HCT116 (cell line): ENCODE measurements at regions not wholly inside any gene's neighbourhood (a gene's known extent, or its start where the extent isn't known, plus 50 kb on each side); places are given as distances from the start of the nearest gene placed in this dataset.

Experiments
- ATAC-seq: fragments of 200-7000 bp; cut with Tn5 transposase; 2 replicates; pipeline ENCODE4 v1.9.1; 2020; ENCODE audit warnings: mild to moderate bottlenecking, moderate library complexity
- BruUV-seq: library from RNA; stranded (reverse); fragments of 400-500 nt; replicated peaks from 2 replicates; lab custom pipeline; 2021; lab: Mats Ljungman, UMichigan
- CTCF ChIA-PET: fragments of 300-600 bp; sonication (Branson Sonifier 250); formaldehyde crosslinking; loops from one replicate; lab custom pipeline; 2021; ENCODE audit warnings: antibody characterized with exemption; lab: Charles Lee
- POLR2A ChIA-PET: fragments of 300-600, 350-600 bp; sonication (Branson Sonifier 250); formaldehyde crosslinking; loops from one replicate; lab custom pipeline; 2021; ENCODE audit warnings: antibody characterized with exemption; lab: Charles Lee
- RAD21 ChIA-PET, 2 experiments: fragments of 300-600 bp; sonication (Branson Sonifier 250); formaldehyde crosslinking; loops; one replicate each; lab custom pipeline; 2023; ENCODE audit warnings: low total read pairs in 2 of 2; ENCODE audit not compliant: uncharacterized antibody in 2 of 2, unreplicated experiment in 2 of 2, low non-redundant PET in 1 of 2; lab: Charles Lee
- DNase-seq: peaks from one replicate; pipeline ENCODE4 v3.0.0-alpha.2; 2010; ENCODE audit warnings: low read depth, low spot score
- H2AFZ ChIP-seq: fragments of 200-600 bp; shearing (Covaris generic), sonication (generic); 2 replicates; pipeline ENCODE4 v1.6.1; 2017; ENCODE audit warnings: low read depth, mixed run types, mixed read lengths, antibody characterized with exemption, low read length; ENCODE audit not compliant: poor library complexity, severe bottlenecking
- H3K27ac ChIP-seq: 2 replicates; pipeline ENCODE4 v1.5.1; 2012; ENCODE audit warnings: low read depth, low read length
- H3K27me3 ChIP-seq: fragments of 200-600 bp; sonication (generic); 2 replicates; pipeline ENCODE4 v1.6.1; 2016; ENCODE audit warnings: mixed run types, low read length, mixed read lengths; ENCODE audit not compliant: insufficient read depth
- H3K36me3 ChIP-seq, 2 experiments: fragments of 200-500 bp in 1 of 2; fragments of 200-600 bp in 1 of 2; sonication (Bioruptor generic) in 1 of 2; sonication (generic) in 1 of 2; 2 replicates each; pipeline versions ENCODE4 v1.5.1 to v1.6.1; 2014 to 2016; ENCODE audit warnings: low read length in 2 of 2, inconsistent platforms in 1 of 2, mixed read lengths in 1 of 2, mixed run types in 1 of 2; ENCODE audit not compliant: insufficient read depth in 2 of 2, control insufficient read depth in 1 of 2
- H3K4me1 ChIP-seq, 2 experiments: fragments of 200-600 bp in 1 of 2; sonication (generic) in 1 of 2; 2 replicates each; pipeline versions ENCODE4 v1.5.1 to v1.6.1; 2012 to 2017; ENCODE audit warnings: low read length in 2 of 2, inconsistent platforms in 1 of 2, mild to moderate bottlenecking in 1 of 2, mixed read lengths in 1 of 2, mixed run types in 1 of 2, moderate library complexity in 1 of 2; ENCODE audit not compliant: insufficient read depth in 2 of 2, control insufficient read depth in 1 of 2
- H3K4me2 ChIP-seq: fragments of 200-600 bp; sonication (generic); 2 replicates; pipeline ENCODE4 v1.6.1; 2017; ENCODE audit warnings: mixed run types, low read length, mixed read lengths
- H3K4me3 ChIP-seq, 2 experiments: fragments of 200-600 bp in 1 of 2; sonication (generic) in 1 of 2; replicated peaks in 1 of 2; 2 replicates each; pipeline ENCODE4 v1.5.1; 2011 to 2016; ENCODE audit warnings: low read length in 2 of 2, control low read depth in 1 of 2, low read depth in 1 of 2, mild to moderate bottlenecking in 1 of 2, mixed read lengths in 1 of 2, mixed run types in 1 of 2
- H3K79me2 ChIP-seq: fragments of 200-600 bp; sonication (generic); 2 replicates; pipeline ENCODE4 v1.6.1; 2017; ENCODE audit warnings: mild to moderate bottlenecking, mixed run types, low read length, moderate library complexity, mixed read lengths; ENCODE audit not compliant: insufficient read depth
- H3K9ac ChIP-seq: fragments of 200-600 bp; sonication (generic); 2 replicates; pipeline ENCODE4 v1.6.1; 2016; ENCODE audit warnings: low read length, mixed read lengths
- H3K9me2 ChIP-seq: fragments of 200-600 bp; sonication (generic), shearing (Covaris generic); 2 replicates; pipeline ENCODE4 v1.6.1; 2017; ENCODE audit warnings: mixed run types, mild to moderate bottlenecking, moderate library complexity; ENCODE audit not compliant: insufficient read depth
- H3K9me3 ChIP-seq, 2 experiments: fragments of 200-500 bp in 1 of 2; fragments of 200-600 bp in 1 of 2; sonication (Bioruptor generic) in 1 of 2; sonication (generic) in 1 of 2; 2 replicates each; pipeline ENCODE4 v1.6.1; 2014 to 2017; ENCODE audit warnings: low read length in 2 of 2, mixed read lengths in 2 of 2, inconsistent platforms in 1 of 2, low read depth in 1 of 2, mild to moderate bottlenecking in 1 of 2, mixed run types in 1 of 2, moderate library complexity in 1 of 2; ENCODE audit not compliant: control insufficient read depth in 1 of 2, insufficient read depth in 1 of 2
- H4K20me1 ChIP-seq: fragments of 200-600 bp; sonication (generic), shearing (Covaris generic); 2 replicates; pipeline ENCODE4 v1.6.1; 2017; ENCODE audit warnings: mixed run types, mild to moderate bottlenecking, moderate library complexity; ENCODE audit not compliant: insufficient read depth
- ATF3 ChIP-seq: IDR thresholded peaks from 2 replicates; pipeline ENCODE4 v1.6.1; 2012
- CBX3 ChIP-seq: IDR thresholded peaks from 2 replicates; pipeline ENCODE4 v1.6.1; 2012; ENCODE audit warnings: low read depth
- CEBPB ChIP-seq: IDR thresholded peaks from 2 replicates; pipeline ENCODE4 v1.6.1; 2012; ENCODE audit warnings: low read depth
- CTCF ChIP-seq, 3 experiments: fragments of 200-600 bp in 1 of 3; sonication (generic) in 1 of 3; IDR thresholded peaks in 2 of 3; conservative IDR thresholded peaks in 1 of 3; 2 replicates each; pipeline ENCODE4 v1.5.1; 2012 to 2017; ENCODE audit warnings: low read depth in 2 of 3, low read length in 2 of 3, antibody characterized with exemption in 1 of 3, borderline replicate concordance in 1 of 3, control low read depth in 1 of 3, mild to moderate bottlenecking in 1 of 3, mixed read lengths in 1 of 3, mixed run types in 1 of 3, moderate library complexity in 1 of 3; ENCODE audit not compliant: insufficient read depth in 1 of 3
- EGR1 ChIP-seq: IDR thresholded peaks from 2 replicates; pipeline ENCODE4 v1.6.1; 2012; ENCODE audit warnings: low read depth
- ELF1 ChIP-seq: IDR thresholded peaks from 2 replicates; pipeline ENCODE4 v1.6.1; 2012; ENCODE audit warnings: low read depth, borderline replicate concordance
- EZH2 ChIP-seq: fragments of 200-600 bp; sonication (generic); IDR thresholded peaks from 2 replicates; pipeline ENCODE4 v1.6.1; 2017; ENCODE audit warnings: antibody characterized with exemption, mixed run types
- EZH2phosphoT487 ChIP-seq: fragments of 200-600 bp; IDR thresholded peaks from 2 replicates; pipeline ENCODE4 v1.6.1; 2018; ENCODE audit warnings: antibody characterized with exemption, borderline replicate concordance
- FOSL1 ChIP-seq: IDR thresholded peaks from 2 replicates; pipeline ENCODE4 v1.6.1; 2012; ENCODE audit warnings: low read depth
- JUND ChIP-seq: IDR thresholded peaks from 2 replicates; pipeline ENCODE4 v1.6.1; 2012
- MAX ChIP-seq: IDR thresholded peaks from 2 replicates; pipeline ENCODE4 v1.6.1; 2012
- POLR2A ChIP-seq: IDR thresholded peaks from 2 replicates; pipeline ENCODE4 v1.7.0; 2011; ENCODE audit warnings: borderline replicate concordance; ENCODE audit not compliant: insufficient read depth, insufficient read length; ENCODE audit errors: extremely low read depth
- POLR2AphosphoS5 ChIP-seq: IDR thresholded peaks from 2 replicates; pipeline ENCODE4 v1.6.1; 2011; ENCODE audit warnings: mild to moderate bottlenecking, low read depth, low read length, moderate library complexity
- REST ChIP-seq: IDR thresholded peaks from 2 replicates; pipeline ENCODE4 v1.6.1; 2012; ENCODE audit warnings: low read depth
- SIN3A ChIP-seq: IDR thresholded peaks from 2 replicates; pipeline ENCODE4 v1.6.1; 2012; ENCODE audit warnings: low read depth
- SP1 ChIP-seq: IDR thresholded peaks from 2 replicates; pipeline ENCODE4 v1.6.1; 2012; ENCODE audit warnings: low read depth
- SRF ChIP-seq: IDR thresholded peaks from 2 replicates; pipeline ENCODE4 v1.6.1; 2012; ENCODE audit warnings: low read depth
- TCF7L2 ChIP-seq: IDR thresholded peaks from 2 replicates; pipeline ENCODE4 v1.7.0; 2011; ENCODE audit warnings: borderline replicate concordance, inconsistent platforms; ENCODE audit not compliant: insufficient read depth, insufficient read length; ENCODE audit errors: extremely low read depth
- ZFX ChIP-seq: fragments of 450-650 bp; IDR thresholded peaks from 2 replicates; pipeline ENCODE4 v1.6.1; 2017
- ZNF274 ChIP-seq: fragments of 200-500 bp; sonication (Bioruptor generic); IDR thresholded peaks from 2 replicates; pipeline ENCODE4 v1.6.1; 2014; ENCODE audit warnings: mild to moderate bottlenecking, low read depth, low read length, inconsistent platforms
- intact Hi-C: fragments of 100-400 bp; cut with micrococcal nuclease; formaldehyde crosslinking; loops from 2 replicates; pipeline ENCODE4 v1.10.0; 2022

GRCh38 chr7:20075992-20076820, 141.0 kb downstream of the MACC1 start:
- H3K27ac ChIP-seq: no peak overlapping the region
- no peak for DNase-seq
- no peak overlapping the region for H3K4me2 ChIP-seq
- ChIA-PET POLR2A (no interaction called here), RAD21 (no interaction called here), CTCF (no interaction called here)
- no peak overlapping the region for H2AFZ ChIP-seq
- H3K4me1 ChIP-seq: no peaks in the 10 kb centered on the region
- no peak overlapping the region for H3K9ac ChIP-seq
- intact Hi-C loops: no loop called here
- H3K9me2 ChIP-seq: no peaks in the 10 kb centered on the region
- no peak for TF ChIP-seq SP1
- no peak for TF ChIP-seq POLR2AphosphoS5
- no peak for TF ChIP-seq SRF
- no peak for TF ChIP-seq ATF3
- no peak for TF ChIP-seq TCF7L2
- no peak for TF ChIP-seq EGR1
- TF ChIP-seq POLR2A: no peak
- no peak for TF ChIP-seq JUND
- TF ChIP-seq ELF1: no peak
- TF ChIP-seq CBX3: no peak
- no peak for TF ChIP-seq MAX
- no peak for TF ChIP-seq CEBPB
- no peak for TF ChIP-seq SIN3A
- no peak for TF ChIP-seq EZH2phosphoT487
- TF ChIP-seq CTCF (IDR thresholded peaks at IDR 0.05 in 2 of 3, conservative IDR thresholded peaks at IDR 0.05 in 1 of 3; ENCODE audit: borderline replicate concordance in 1 of 3, insufficient read depth in 1 of 3, low read depth in 2 of 3, low read length in 2 of 3): no peak
- TF ChIP-seq ZFX: no peak
- TF ChIP-seq EZH2: no peak
- no peak for TF ChIP-seq FOSL1
- no peak for TF ChIP-seq ZNF274
- TF ChIP-seq REST: no peak
- no peaks in the 10 kb centered on the region for H3K36me3 ChIP-seq
- H3K4me3 ChIP-seq: no peak overlapping the region
- no peaks in the 10 kb centered on the region for H3K9me3 ChIP-seq
- no TSS peak for BruUV-seq
- no peaks in the 10 kb centered on the region for H3K79me2 ChIP-seq
- no peaks in the 10 kb centered on the region for H3K27me3 ChIP-seq
- no peaks in the 10 kb centered on the region for H4K20me1 ChIP-seq
- ATAC-seq: no peak
